ENCODE measurements at regions not wholly inside any gene's neighbourhood (a gene's known extent, or its start where the extent isn't known, plus 50 kb on each side); places are given as distances from the start of the nearest gene placed in this dataset.

GRCh38 chr9:30505311-30505710, 1879.1 kb upstream of the ACO1 start:
- in situ Hi-C loops (cut with MboI; ENCODE audit: low sequenced_read_pairs) (no loop called here), dilution Hi-C loops (cut with HindIII; ENCODE audit: low sequenced_read_pairs, unreplicated experiment) (no loop called here), intact Hi-C loops (cut with micrococcal nuclease) (no loop called here)
- Histone ChIP-seq H2BK15ac (ENCODE audit: low read depth, low read length) (no peak overlapping the region), H2AK5ac (ENCODE audit: low read depth, low read length) (no peak overlapping the region), H3K9me3 (ENCODE audit: control insufficient read depth, insufficient read depth, low read length) (no peaks in the 10 kb centered on the region), H2AFZ (replicated peaks; ENCODE audit: low read length, poor library complexity) (no peak overlapping the region), H4K91ac (ENCODE audit: insufficient read depth, low read depth, low read length) (no peak overlapping the region), H4K8ac (ENCODE audit: low read depth in 2 of 2, low read length in 2 of 2) (no peak overlapping the region), H3K4me3 (ENCODE audit: insufficient read depth, low read depth, low read length) (no peak overlapping the region), H3K56ac (ENCODE audit: extremely low read depth, insufficient read depth, low read length) (no peak overlapping the region), H2BK20ac (ENCODE audit: low read depth, low read length) (no peak overlapping the region), H2BK120ac (ENCODE audit: low read depth, low read length) (no peak overlapping the region), H3K14ac (replicated peaks; ENCODE audit: low read depth, low read length) (no peak overlapping the region), H3K27ac (ENCODE audit: insufficient read depth, low read length) (no peak overlapping the region), H3K4me1 (ENCODE audit: control insufficient read depth, insufficient read depth, low read length) (no peaks in the 10 kb centered on the region), H4K20me1 (ENCODE audit: insufficient read depth, low read length) (no peaks in the 10 kb centered on the region), H3K27me3 (ENCODE audit: control insufficient read depth, insufficient read depth, low read length) (no peaks in the 10 kb centered on the region), H3K4ac (ENCODE audit: low read depth, low read length) (no peak overlapping the region), H3K18ac (ENCODE audit: low read depth, low read length) (no peak overlapping the region), H2BK5ac (ENCODE audit: low read depth, low read length, poor library complexity, severe bottlenecking) (no peak overlapping the region), H3K23ac (ENCODE audit: low read depth, low read length) (no peak overlapping the region), H3K9ac (ENCODE audit: low read depth, low read length) (no peak overlapping the region), H3K36me3 (ENCODE audit: control insufficient read depth, insufficient read depth, low read length) (no peaks in the 10 kb centered on the region), H3K79me1 (ENCODE audit: low read depth in 1 of 2, low read length in 2 of 2) (no peaks in the 10 kb centered on the region), H2AK9ac (replicated peaks; ENCODE audit: low read depth, low read length, poor library complexity) (no peak overlapping the region), H4K5ac (ENCODE audit: low read depth, low read length) (no peak overlapping the region), H3K4me2 (ENCODE audit: low read depth, low read length) (no peak overlapping the region), H3K9me1 (ENCODE audit: insufficient read depth, low read length) (no peaks in the 10 kb centered on the region)
- no peak for ATAC-seq (ENCODE audit: low read depth)
- POLR2A ChIA-PET (ENCODE audit: unreplicated experiment), result no interaction called here
- TF ChIP-seq CTCF (conservative IDR thresholded peaks at IDR 0.05; ENCODE audit: low read depth, low read length), result no peak
- no peak for TF ChIP-seq MAFK (IDR thresholded peaks at IDR 0.05; ENCODE audit: low read depth, low read length)
- TF ChIP-seq RAD21 (IDR thresholded peaks at IDR 0.05; ENCODE audit: low read length), result no peak
- no peak for TF ChIP-seq MXI1 (IDR thresholded peaks at IDR 0.05; ENCODE audit: borderline replicate concordance, low read depth, low read length)
- TF ChIP-seq RCOR1 (IDR thresholded peaks at IDR 0.05; ENCODE audit: insufficient replicate concordance, low read length), result no peak
- TF ChIP-seq SMC3 (IDR thresholded peaks at IDR 0.05; ENCODE audit: low read depth, low read length), result no peak
- TF ChIP-seq CHD1 (IDR thresholded peaks at IDR 0.05; ENCODE audit: low read depth, low read length), result no peak
- TF ChIP-seq MAZ (IDR thresholded peaks at IDR 0.05; ENCODE audit: borderline replicate concordance, low read depth, low read length), result no peak
- TF ChIP-seq POLR2A (IDR thresholded peaks at IDR 0.05; ENCODE audit: low read depth, low read length), result no peak
- TF ChIP-seq ELK1 (IDR thresholded peaks at IDR 0.05; ENCODE audit: borderline replicate concordance, low read depth, low read length), result no peak
- TF ChIP-seq RFX5 (IDR thresholded peaks at IDR 0.05; ENCODE audit: low read depth, low read length), result no peak
- no peak for TF ChIP-seq CEBPB (IDR thresholded peaks at IDR 0.05; ENCODE audit: low read depth, low read length)
- TF ChIP-seq NFE2L2 (IDR thresholded peaks at IDR 0.05; ENCODE audit: low read depth, low read length), result no peak
- no peak for TF ChIP-seq FOS (IDR thresholded peaks at IDR 0.05; ENCODE audit: low read depth, low read length)
- no peak for TF ChIP-seq USF2 (IDR thresholded peaks at IDR 0.05; ENCODE audit: low read depth, low read length)
- no peak for TF ChIP-seq BHLHE40 (IDR thresholded peaks at IDR 0.05; ENCODE audit: low read depth, low read length)
- DNase-seq, result no peak
- no CpG with 5 or more reads among the region's 1 CpG for WGBS, 2 experiments (ENCODE audit: extremely low coverage in 2 of 2, insufficient read length in 1 of 2)
- CTCF ChIA-PET, result no interaction called here
- BruUV-seq (replicated peaks), result no TSS peak
